VCaP (cell line): ENCODE measurements at regions not wholly inside any gene's neighbourhood (a gene's known extent, or its start where the extent isn't known, plus 50 kb on each side); places are given as distances from the start of the nearest gene placed in this dataset.

Source experiments
- H3K27ac ChIP-seq: fragments of 450-650 bp; 2 replicates; pipeline ENCODE4 v1.5.1; 2017
- TF ChIP-seq, protein P1 (sequence below): fragments of 450-650 bp; conservative IDR thresholded peaks from 2 replicates; pipeline ENCODE4 v1.5.1; 2017; ENCODE audit warnings: mild to moderate bottlenecking, moderate library complexity

- H3K27ac ChIP-seq: no peak overlapping the region
- TF ChIP-seq, protein P1, sequence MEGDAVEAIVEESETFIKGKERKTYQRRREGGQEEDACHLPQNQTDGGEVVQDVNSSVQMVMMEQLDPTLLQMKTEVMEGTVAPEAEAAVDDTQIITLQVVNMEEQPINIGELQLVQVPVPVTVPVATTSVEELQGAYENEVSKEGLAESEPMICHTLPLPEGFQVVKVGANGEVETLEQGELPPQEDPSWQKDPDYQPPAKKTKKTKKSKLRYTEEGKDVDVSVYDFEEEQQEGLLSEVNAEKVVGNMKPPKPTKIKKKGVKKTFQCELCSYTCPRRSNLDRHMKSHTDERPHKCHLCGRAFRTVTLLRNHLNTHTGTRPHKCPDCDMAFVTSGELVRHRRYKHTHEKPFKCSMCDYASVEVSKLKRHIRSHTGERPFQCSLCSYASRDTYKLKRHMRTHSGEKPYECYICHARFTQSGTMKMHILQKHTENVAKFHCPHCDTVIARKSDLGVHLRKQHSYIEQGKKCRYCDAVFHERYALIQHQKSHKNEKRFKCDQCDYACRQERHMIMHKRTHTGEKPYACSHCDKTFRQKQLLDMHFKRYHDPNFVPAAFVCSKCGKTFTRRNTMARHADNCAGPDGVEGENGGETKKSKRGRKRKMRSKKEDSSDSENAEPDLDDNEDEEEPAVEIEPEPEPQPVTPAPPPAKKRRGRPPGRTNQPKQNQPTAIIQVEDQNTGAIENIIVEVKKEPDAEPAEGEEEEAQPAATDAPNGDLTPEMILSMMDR: no peak
Observed at GRCh38 chr4:120434756-120435155, 368.1 kb upstream of the MAD2L1 start.

GRCh38 chr4:120432301-120432860 is 365.7 kb upstream of the MAD2L1 start:
- TF ChIP-seq, protein P1: no peak
- H3K27ac ChIP-seq: no peak overlapping the region

- TF ChIP-seq, protein P1: no peak
- H3K27ac ChIP-seq: no peak overlapping the region
Observed at GRCh38 chr4:120431180-120431579, 364.5 kb upstream of the MAD2L1 start.

GRCh38 chr4:120418146-120418545 is 351.5 kb upstream of the MAD2L1 start:
- H3K27ac ChIP-seq: no peak overlapping the region
- TF ChIP-seq, protein P1: no peak

- TF ChIP-seq, protein P1: no peak
- H3K27ac ChIP-seq: no peak overlapping the region
Observed at GRCh38 chr4:120415896-120416295, 349.2 kb upstream of the MAD2L1 start.

- no peak overlapping the region for H3K27ac ChIP-seq
- TF ChIP-seq, protein P1: no peak
Observed at GRCh38 chr4:120406960-120407359, 340.3 kb upstream of the MAD2L1 start.

GRCh38 chr4:120403296-120403695 is 336.6 kb upstream of the MAD2L1 start:
- TF ChIP-seq, protein P1: no peak
- H3K27ac ChIP-seq: no peak overlapping the region

DNA sequence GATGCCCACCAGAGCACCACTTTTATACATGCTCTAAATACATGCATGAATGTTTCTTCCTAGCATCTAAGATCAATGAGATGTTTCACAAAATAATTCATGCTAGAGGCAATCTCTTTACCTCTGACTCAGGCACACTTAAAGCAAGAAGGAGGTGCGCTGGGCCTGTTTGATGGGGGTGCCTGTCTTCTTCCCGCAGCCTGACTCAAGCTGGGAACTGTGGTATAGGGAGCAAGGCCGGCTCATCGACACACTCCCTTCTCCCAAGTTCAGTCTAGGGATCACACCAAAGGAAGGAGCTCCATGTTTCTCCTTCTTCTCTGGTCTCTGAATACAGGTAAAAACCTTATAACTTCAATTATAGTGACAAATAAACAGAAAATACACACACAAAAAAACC is 333.8 kb upstream of the MAD2L1 start:
- TF ChIP-seq, protein P1: no peak
- H3K27ac ChIP-seq: no peak overlapping the region
